Fibroblast of lung (primary cell): ENCODE measurements at regions not wholly inside any gene's neighbourhood (a gene's known extent, or its start where the extent isn't known, plus 50 kb on each side); places are given as distances from the start of the nearest gene placed in this dataset.

Source experiments
- DNase-seq, 2 donors: peaks; one replicate each; pipeline versions ENCODE4 v3.0.0 to v3.0.0-alpha.2; 2010; ENCODE audit warnings: low read depth in 2 of 2
- H2AFZ ChIP-seq: 2 replicates; pipeline ENCODE4 v1.5.1; 2012; ENCODE audit warnings: low read length, control low read depth, inconsistent platforms
- H3K27ac ChIP-seq: 2 replicates; pipeline ENCODE4 v1.5.1; 2011; ENCODE audit warnings: low read length, control low read depth; ENCODE audit not compliant: insufficient read depth
- H3K27me3 ChIP-seq: 2 replicates; pipeline ENCODE4 v1.5.1; 2011; ENCODE audit warnings: mild to moderate bottlenecking, low read length; ENCODE audit not compliant: control insufficient read depth, insufficient read depth
- H3K36me3 ChIP-seq: 2 replicates; pipeline ENCODE4 v1.5.1; 2011; ENCODE audit warnings: low read length; ENCODE audit not compliant: control insufficient read depth, insufficient read depth
- H3K4me1 ChIP-seq: 2 replicates; pipeline ENCODE4 v1.5.1; 2011; ENCODE audit warnings: low read length; ENCODE audit not compliant: control insufficient read depth, insufficient read depth; ENCODE audit errors: extremely low read depth
- H3K4me2 ChIP-seq: 2 replicates; pipeline ENCODE4 v1.5.1; 2011; ENCODE audit warnings: low read length, control low read depth; ENCODE audit not compliant: insufficient read depth; ENCODE audit errors: extremely low read depth
- H3K4me3 ChIP-seq, 4 experiments: fragments of 200-600 bp in 1 of 4; sonication (generic) in 1 of 4; replicated peaks in 1 of 4; 2 replicates each; pipeline ENCODE4 v1.5.1; 2011 to 2016; ENCODE audit warnings: low read length in 4 of 4, low read depth in 3 of 4, mild to moderate bottlenecking in 3 of 4, control low read depth in 2 of 4, inconsistent platforms in 1 of 4, mixed read lengths in 1 of 4; ENCODE audit not compliant: insufficient read depth in 1 of 4; ENCODE audit errors: control extremely low read depth in 1 of 4
- H3K79me2 ChIP-seq: 2 replicates; pipeline ENCODE4 v1.5.1; 2012; ENCODE audit warnings: mild to moderate bottlenecking, low read length, inconsistent platforms; ENCODE audit not compliant: control insufficient read depth, insufficient read depth
- H3K9ac ChIP-seq: 2 replicates; pipeline ENCODE4 v1.5.1; 2011; ENCODE audit warnings: mild to moderate bottlenecking, low read length, control low read depth; ENCODE audit not compliant: insufficient read depth
- H3K9me3 ChIP-seq: 2 replicates; pipeline ENCODE4 v1.5.1; 2012; ENCODE audit warnings: low read depth, low read length; ENCODE audit not compliant: control insufficient read depth, insufficient read depth
- H4K20me1 ChIP-seq: 2 replicates; pipeline ENCODE4 v1.5.1; 2011; ENCODE audit warnings: low read length; ENCODE audit not compliant: control insufficient read depth, insufficient read depth; ENCODE audit errors: extremely low read depth
- EZH2 ChIP-seq: IDR thresholded peaks from 2 replicates; pipeline ENCODE4 v1.5.1; 2012; ENCODE audit warnings: low read length, control low read depth, mild to moderate bottlenecking; ENCODE audit errors: missing control alignments
- TF ChIP-seq, protein P1 (sequence below), 2 donors: IDR thresholded peaks in 1 of 2; conservative IDR thresholded peaks in 1 of 2; 1 replicate in 1 of 2; 2 replicates in 1 of 2; pipeline ENCODE4 v1.5.1; 2011 to 2012; ENCODE audit warnings: low read length in 2 of 2, control low read depth in 1 of 2, inconsistent platforms in 1 of 2, low read depth in 1 of 2, mild to moderate bottlenecking in 1 of 2

DNA sequence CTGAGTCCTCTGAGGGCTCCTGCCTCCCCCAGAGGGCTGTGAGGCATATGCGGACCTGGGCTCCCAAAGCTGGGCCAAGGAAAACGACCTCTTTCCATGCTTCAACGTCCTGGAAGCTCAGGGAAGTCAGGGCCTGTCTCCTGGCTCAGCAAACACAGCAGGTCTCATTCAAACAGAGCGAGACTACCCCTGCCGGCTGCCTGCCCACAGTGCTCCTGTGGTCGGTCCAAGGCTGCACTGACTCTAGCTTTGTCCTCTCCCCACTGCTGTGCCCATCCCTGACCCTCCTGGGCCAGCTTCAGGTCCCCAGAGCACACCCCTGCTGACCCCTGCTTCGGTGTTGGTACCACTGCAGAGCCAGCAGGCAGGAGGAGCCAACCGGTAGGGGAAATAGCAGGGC lies 79.6 kb downstream of the PDCL3 start:
- no peak overlapping the region for H2AFZ ChIP-seq
- H3K27me3 ChIP-seq = peaks cover 4% of the 10 kb centered on the region
- H3K4me2 ChIP-seq = no peak overlapping the region
- DNase-seq = no peak
- no peak overlapping the region for H3K9ac ChIP-seq
- no peaks in the 10 kb centered on the region for H3K36me3 ChIP-seq
- no peak overlapping the region for H3K4me3 ChIP-seq
- H3K9me3 ChIP-seq = no peaks in the 10 kb centered on the region
- no peak for TF ChIP-seq EZH2
- TF ChIP-seq, protein P1, sequence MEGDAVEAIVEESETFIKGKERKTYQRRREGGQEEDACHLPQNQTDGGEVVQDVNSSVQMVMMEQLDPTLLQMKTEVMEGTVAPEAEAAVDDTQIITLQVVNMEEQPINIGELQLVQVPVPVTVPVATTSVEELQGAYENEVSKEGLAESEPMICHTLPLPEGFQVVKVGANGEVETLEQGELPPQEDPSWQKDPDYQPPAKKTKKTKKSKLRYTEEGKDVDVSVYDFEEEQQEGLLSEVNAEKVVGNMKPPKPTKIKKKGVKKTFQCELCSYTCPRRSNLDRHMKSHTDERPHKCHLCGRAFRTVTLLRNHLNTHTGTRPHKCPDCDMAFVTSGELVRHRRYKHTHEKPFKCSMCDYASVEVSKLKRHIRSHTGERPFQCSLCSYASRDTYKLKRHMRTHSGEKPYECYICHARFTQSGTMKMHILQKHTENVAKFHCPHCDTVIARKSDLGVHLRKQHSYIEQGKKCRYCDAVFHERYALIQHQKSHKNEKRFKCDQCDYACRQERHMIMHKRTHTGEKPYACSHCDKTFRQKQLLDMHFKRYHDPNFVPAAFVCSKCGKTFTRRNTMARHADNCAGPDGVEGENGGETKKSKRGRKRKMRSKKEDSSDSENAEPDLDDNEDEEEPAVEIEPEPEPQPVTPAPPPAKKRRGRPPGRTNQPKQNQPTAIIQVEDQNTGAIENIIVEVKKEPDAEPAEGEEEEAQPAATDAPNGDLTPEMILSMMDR (conservative IDR thresholded peaks at IDR 0.05 in 1 of 2, IDR thresholded peaks at IDR 0.05 in 1 of 2; ENCODE audit: low read depth in 1 of 2, low read length in 2 of 2) = no peak
- no peaks in the 10 kb centered on the region for H3K79me2 ChIP-seq
- no peak overlapping the region for H3K27ac ChIP-seq
- H4K20me1 ChIP-seq = no peaks in the 10 kb centered on the region
- no peaks in the 10 kb centered on the region for H3K4me1 ChIP-seq

DNA sequence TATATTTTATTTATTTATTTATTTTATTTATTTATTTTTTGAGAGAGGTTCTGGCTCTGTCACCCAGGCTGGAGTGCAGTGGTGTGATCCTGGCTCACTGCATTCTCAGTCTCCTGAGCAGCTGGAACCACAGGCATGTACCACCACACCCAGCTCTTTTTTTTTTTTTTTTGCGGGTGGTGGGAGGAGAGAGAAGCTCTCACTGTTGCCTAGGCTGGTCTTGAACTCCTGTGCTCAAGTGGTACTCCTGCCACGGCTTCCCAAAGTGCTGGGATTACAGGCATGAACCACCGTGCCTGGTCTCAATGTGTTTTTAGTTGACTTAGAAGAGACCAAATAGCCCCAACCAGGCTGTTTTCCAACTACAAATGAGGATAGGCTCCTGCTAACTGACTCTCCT lies 80.7 kb downstream of the PDCL3 start:
- DNase-seq = no peak
- Histone ChIP-seq H3K27ac (no peak overlapping the region), H3K9me3 (no peaks in the 10 kb centered on the region), H3K4me2 (no peak overlapping the region), H3K36me3 (no peaks in the 10 kb centered on the region), H3K27me3 (peaks cover 3% of the 10 kb centered on the region), H3K4me1 (no peaks in the 10 kb centered on the region), H3K4me3 (no peak overlapping the region), H3K79me2 (no peaks in the 10 kb centered on the region), H2AFZ (no peak overlapping the region), H3K9ac (no peak overlapping the region), H4K20me1 (no peaks in the 10 kb centered on the region)
- TF ChIP-seq, protein P1 (conservative IDR thresholded peaks at IDR 0.05 in 1 of 2, IDR thresholded peaks at IDR 0.05 in 1 of 2; ENCODE audit: low read depth in 1 of 2, low read length in 2 of 2) = no peak
- TF ChIP-seq EZH2 = no peak

DNA sequence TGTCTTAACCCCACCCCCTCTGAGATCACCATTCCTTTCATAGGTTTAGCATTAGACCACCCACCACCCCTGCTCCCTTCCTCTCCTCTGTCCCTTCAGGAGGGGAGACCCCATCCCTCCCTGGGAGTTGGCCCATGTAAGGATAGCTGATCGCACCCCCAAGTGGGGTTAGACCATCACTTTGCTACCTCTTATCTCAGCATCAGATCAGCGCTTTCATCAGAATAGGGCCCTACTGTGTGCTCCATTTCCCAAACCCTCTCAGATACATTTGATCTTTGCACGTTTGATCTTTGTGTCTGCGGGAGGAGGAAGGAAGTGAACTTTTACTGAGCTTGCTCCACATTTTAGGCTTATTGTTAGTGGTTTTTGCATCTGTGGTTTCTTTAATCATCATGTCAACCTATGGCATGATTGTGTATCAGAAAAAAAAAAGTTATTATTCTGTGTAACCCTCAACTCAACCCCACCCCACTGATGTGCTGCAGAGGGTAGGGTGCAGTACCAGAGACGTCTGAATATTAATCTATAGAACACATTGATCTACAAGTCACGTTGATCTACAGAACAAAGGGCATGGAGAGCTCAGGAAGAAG lies 81.2 kb downstream of the PDCL3 start:
- Histone ChIP-seq H3K27me3 (peaks cover 3% of the 10 kb centered on the region), H3K4me1 (no peaks in the 10 kb centered on the region), H3K4me3 (no peak overlapping the region), H3K9me3 (no peaks in the 10 kb centered on the region), H3K4me2 (no peak overlapping the region), H2AFZ (no peak overlapping the region), H3K79me2 (no peaks in the 10 kb centered on the region), H4K20me1 (no peaks in the 10 kb centered on the region), H3K27ac (no peak overlapping the region), H3K36me3 (no peaks in the 10 kb centered on the region), H3K9ac (no peak overlapping the region)
- DNase-seq = no peak
- no peak for TF ChIP-seq EZH2
- TF ChIP-seq, protein P1 (conservative IDR thresholded peaks at IDR 0.05 in 1 of 2, IDR thresholded peaks at IDR 0.05 in 1 of 2; ENCODE audit: low read depth in 1 of 2, low read length in 2 of 2) = no peak
